HCT116 (cell line): ENCODE measurements at regions not wholly inside any gene's neighbourhood (a gene's known extent, or its start where the extent isn't known, plus 50 kb on each side); places are given as distances from the start of the nearest gene placed in this dataset.

Experiments
- ATAC-seq: fragments of 200-7000 bp; cut with Tn5 transposase; 2 replicates; pipeline ENCODE4 v1.9.1; 2020; ENCODE audit warnings: mild to moderate bottlenecking, moderate library complexity
- BruUV-seq: library from RNA; stranded (reverse); fragments of 400-500 nt; replicated peaks from 2 replicates; lab custom pipeline; 2021; lab: Mats Ljungman, UMichigan
- CTCF ChIA-PET: fragments of 300-600 bp; sonication (Branson Sonifier 250); formaldehyde crosslinking; loops from one replicate; lab custom pipeline; 2021; ENCODE audit warnings: antibody characterized with exemption; lab: Charles Lee
- POLR2A ChIA-PET: fragments of 300-600, 350-600 bp; sonication (Branson Sonifier 250); formaldehyde crosslinking; loops from one replicate; lab custom pipeline; 2021; ENCODE audit warnings: antibody characterized with exemption; lab: Charles Lee
- RAD21 ChIA-PET, 2 experiments: fragments of 300-600 bp; sonication (Branson Sonifier 250); formaldehyde crosslinking; loops; one replicate each; lab custom pipeline; 2023; ENCODE audit warnings: low total read pairs in 2 of 2; ENCODE audit not compliant: uncharacterized antibody in 2 of 2, unreplicated experiment in 2 of 2, low non-redundant PET in 1 of 2; lab: Charles Lee
- DNase-seq: peaks from one replicate; pipeline ENCODE4 v3.0.0-alpha.2; 2010; ENCODE audit warnings: low read depth, low spot score
- H2AFZ ChIP-seq: fragments of 200-600 bp; shearing (Covaris generic), sonication (generic); 2 replicates; pipeline ENCODE4 v1.6.1; 2017; ENCODE audit warnings: low read depth, mixed run types, mixed read lengths, antibody characterized with exemption, low read length; ENCODE audit not compliant: poor library complexity, severe bottlenecking
- H3K27ac ChIP-seq: 2 replicates; pipeline ENCODE4 v1.5.1; 2012; ENCODE audit warnings: low read depth, low read length
- H3K27me3 ChIP-seq: fragments of 200-600 bp; sonication (generic); 2 replicates; pipeline ENCODE4 v1.6.1; 2016; ENCODE audit warnings: mixed run types, low read length, mixed read lengths; ENCODE audit not compliant: insufficient read depth
- H3K36me3 ChIP-seq, 2 experiments: fragments of 200-500 bp in 1 of 2; fragments of 200-600 bp in 1 of 2; sonication (Bioruptor generic) in 1 of 2; sonication (generic) in 1 of 2; 2 replicates each; pipeline versions ENCODE4 v1.5.1 to v1.6.1; 2014 to 2016; ENCODE audit warnings: low read length in 2 of 2, inconsistent platforms in 1 of 2, mixed read lengths in 1 of 2, mixed run types in 1 of 2; ENCODE audit not compliant: insufficient read depth in 2 of 2, control insufficient read depth in 1 of 2
- H3K4me1 ChIP-seq, 2 experiments: fragments of 200-600 bp in 1 of 2; sonication (generic) in 1 of 2; 2 replicates each; pipeline versions ENCODE4 v1.5.1 to v1.6.1; 2012 to 2017; ENCODE audit warnings: low read length in 2 of 2, inconsistent platforms in 1 of 2, mild to moderate bottlenecking in 1 of 2, mixed read lengths in 1 of 2, mixed run types in 1 of 2, moderate library complexity in 1 of 2; ENCODE audit not compliant: insufficient read depth in 2 of 2, control insufficient read depth in 1 of 2
- H3K4me2 ChIP-seq: fragments of 200-600 bp; sonication (generic); 2 replicates; pipeline ENCODE4 v1.6.1; 2017; ENCODE audit warnings: mixed run types, low read length, mixed read lengths
- H3K4me3 ChIP-seq, 2 experiments: fragments of 200-600 bp in 1 of 2; sonication (generic) in 1 of 2; replicated peaks in 1 of 2; 2 replicates each; pipeline ENCODE4 v1.5.1; 2011 to 2016; ENCODE audit warnings: low read length in 2 of 2, control low read depth in 1 of 2, low read depth in 1 of 2, mild to moderate bottlenecking in 1 of 2, mixed read lengths in 1 of 2, mixed run types in 1 of 2
- H3K79me2 ChIP-seq: fragments of 200-600 bp; sonication (generic); 2 replicates; pipeline ENCODE4 v1.6.1; 2017; ENCODE audit warnings: mild to moderate bottlenecking, mixed run types, low read length, moderate library complexity, mixed read lengths; ENCODE audit not compliant: insufficient read depth
- H3K9ac ChIP-seq: fragments of 200-600 bp; sonication (generic); 2 replicates; pipeline ENCODE4 v1.6.1; 2016; ENCODE audit warnings: low read length, mixed read lengths
- H3K9me2 ChIP-seq: fragments of 200-600 bp; sonication (generic), shearing (Covaris generic); 2 replicates; pipeline ENCODE4 v1.6.1; 2017; ENCODE audit warnings: mixed run types, mild to moderate bottlenecking, moderate library complexity; ENCODE audit not compliant: insufficient read depth
- H3K9me3 ChIP-seq, 2 experiments: fragments of 200-500 bp in 1 of 2; fragments of 200-600 bp in 1 of 2; sonication (Bioruptor generic) in 1 of 2; sonication (generic) in 1 of 2; 2 replicates each; pipeline ENCODE4 v1.6.1; 2014 to 2017; ENCODE audit warnings: low read length in 2 of 2, mixed read lengths in 2 of 2, inconsistent platforms in 1 of 2, low read depth in 1 of 2, mild to moderate bottlenecking in 1 of 2, mixed run types in 1 of 2, moderate library complexity in 1 of 2; ENCODE audit not compliant: control insufficient read depth in 1 of 2, insufficient read depth in 1 of 2
- H4K20me1 ChIP-seq: fragments of 200-600 bp; sonication (generic), shearing (Covaris generic); 2 replicates; pipeline ENCODE4 v1.6.1; 2017; ENCODE audit warnings: mixed run types, mild to moderate bottlenecking, moderate library complexity; ENCODE audit not compliant: insufficient read depth
- ATF3 ChIP-seq: IDR thresholded peaks from 2 replicates; pipeline ENCODE4 v1.6.1; 2012
- CBX3 ChIP-seq: IDR thresholded peaks from 2 replicates; pipeline ENCODE4 v1.6.1; 2012; ENCODE audit warnings: low read depth
- EGR1 ChIP-seq: IDR thresholded peaks from 2 replicates; pipeline ENCODE4 v1.6.1; 2012; ENCODE audit warnings: low read depth
- EZH2 ChIP-seq: fragments of 200-600 bp; sonication (generic); IDR thresholded peaks from 2 replicates; pipeline ENCODE4 v1.6.1; 2017; ENCODE audit warnings: antibody characterized with exemption, mixed run types
- EZH2phosphoT487 ChIP-seq: fragments of 200-600 bp; IDR thresholded peaks from 2 replicates; pipeline ENCODE4 v1.6.1; 2018; ENCODE audit warnings: antibody characterized with exemption, borderline replicate concordance
- FOSL1 ChIP-seq: IDR thresholded peaks from 2 replicates; pipeline ENCODE4 v1.6.1; 2012; ENCODE audit warnings: low read depth
- JUND ChIP-seq: IDR thresholded peaks from 2 replicates; pipeline ENCODE4 v1.6.1; 2012
- MAX ChIP-seq: IDR thresholded peaks from 2 replicates; pipeline ENCODE4 v1.6.1; 2012
- POLR2A ChIP-seq: IDR thresholded peaks from 2 replicates; pipeline ENCODE4 v1.7.0; 2011; ENCODE audit warnings: borderline replicate concordance; ENCODE audit not compliant: insufficient read depth, insufficient read length; ENCODE audit errors: extremely low read depth
- POLR2AphosphoS5 ChIP-seq: IDR thresholded peaks from 2 replicates; pipeline ENCODE4 v1.6.1; 2011; ENCODE audit warnings: mild to moderate bottlenecking, low read depth, low read length, moderate library complexity
- RAD21 ChIP-seq: IDR thresholded peaks from 2 replicates; pipeline ENCODE4 v1.6.1; 2012; ENCODE audit warnings: low read depth, mild to moderate bottlenecking
- REST ChIP-seq: IDR thresholded peaks from 2 replicates; pipeline ENCODE4 v1.6.1; 2012; ENCODE audit warnings: low read depth
- SIN3A ChIP-seq: IDR thresholded peaks from 2 replicates; pipeline ENCODE4 v1.6.1; 2012; ENCODE audit warnings: low read depth
- SP1 ChIP-seq: IDR thresholded peaks from 2 replicates; pipeline ENCODE4 v1.6.1; 2012; ENCODE audit warnings: low read depth
- SRF ChIP-seq: IDR thresholded peaks from 2 replicates; pipeline ENCODE4 v1.6.1; 2012; ENCODE audit warnings: low read depth
- TCF7L2 ChIP-seq: IDR thresholded peaks from 2 replicates; pipeline ENCODE4 v1.7.0; 2011; ENCODE audit warnings: borderline replicate concordance, inconsistent platforms; ENCODE audit not compliant: insufficient read depth, insufficient read length; ENCODE audit errors: extremely low read depth
- YY1 ChIP-seq: IDR thresholded peaks from 2 replicates; pipeline ENCODE4 v1.6.1; 2011; ENCODE audit warnings: low read length, low read depth, moderate library complexity, mild to moderate bottlenecking; ENCODE audit not compliant: insufficient replicate concordance; ENCODE audit errors: extremely low read depth
- ZBTB33 ChIP-seq: IDR thresholded peaks from 2 replicates; pipeline ENCODE4 v1.6.1; 2011; ENCODE audit warnings: mild to moderate bottlenecking, low read length, moderate library complexity; ENCODE audit not compliant: insufficient replicate concordance; ENCODE audit errors: extremely low read depth
- ZNF274 ChIP-seq: fragments of 200-500 bp; sonication (Bioruptor generic); IDR thresholded peaks from 2 replicates; pipeline ENCODE4 v1.6.1; 2014; ENCODE audit warnings: mild to moderate bottlenecking, low read depth, low read length, inconsistent platforms
- intact Hi-C: fragments of 100-400 bp; cut with micrococcal nuclease; formaldehyde crosslinking; loops from 2 replicates; pipeline ENCODE4 v1.10.0; 2022
- TF ChIP-seq, protein P1 (sequence below), 3 experiments: fragments of 200-600 bp in 1 of 3; sonication (generic) in 1 of 3; IDR thresholded peaks in 2 of 3; conservative IDR thresholded peaks in 1 of 3; 2 replicates each; pipeline ENCODE4 v1.5.1; 2012 to 2017; ENCODE audit warnings: low read depth in 2 of 3, low read length in 2 of 3, antibody characterized with exemption in 1 of 3, borderline replicate concordance in 1 of 3, control low read depth in 1 of 3, mild to moderate bottlenecking in 1 of 3, mixed read lengths in 1 of 3, mixed run types in 1 of 3, moderate library complexity in 1 of 3; ENCODE audit not compliant: insufficient read depth in 1 of 3

GRCh38 chr9:26745111-26745510, 147.5 kb downstream of the CAAP1 start:
- Histone ChIP-seq H3K36me3 (no peaks in the 10 kb centered on the region), H3K4me2 (no peak overlapping the region), H3K9me2 (no peaks in the 10 kb centered on the region), H4K20me1 (no peaks in the 10 kb centered on the region), H3K27ac (no peak overlapping the region), H3K9me3 (no peaks in the 10 kb centered on the region), H3K79me2 (no peaks in the 10 kb centered on the region), H2AFZ (no peak overlapping the region), H3K4me1 (peaks cover 4 to 11% of the 10 kb centered on the region in 2 experiments; a peak in 2 of 4 replicates), H3K27me3 (no peaks in the 10 kb centered on the region), H3K4me3 (no peak overlapping the region), H3K9ac (no peak overlapping the region)
- BruUV-seq = no TSS peak
- no peak for ATAC-seq
- ChIA-PET POLR2A (no interaction called here), CTCF (no interaction called here), RAD21 (no interaction called here)
- no peak for DNase-seq
- intact Hi-C loops = loop anchor here (10.0 kb wide), 1 partner anchor 60 kb away; no protein-coding TSS in a partner anchor
- TF ChIP-seq JUND = no peak
- TF ChIP-seq YY1 = no peak
- TF ChIP-seq SIN3A = no peak
- no peak for TF ChIP-seq EZH2phosphoT487
- TF ChIP-seq, protein P1, sequence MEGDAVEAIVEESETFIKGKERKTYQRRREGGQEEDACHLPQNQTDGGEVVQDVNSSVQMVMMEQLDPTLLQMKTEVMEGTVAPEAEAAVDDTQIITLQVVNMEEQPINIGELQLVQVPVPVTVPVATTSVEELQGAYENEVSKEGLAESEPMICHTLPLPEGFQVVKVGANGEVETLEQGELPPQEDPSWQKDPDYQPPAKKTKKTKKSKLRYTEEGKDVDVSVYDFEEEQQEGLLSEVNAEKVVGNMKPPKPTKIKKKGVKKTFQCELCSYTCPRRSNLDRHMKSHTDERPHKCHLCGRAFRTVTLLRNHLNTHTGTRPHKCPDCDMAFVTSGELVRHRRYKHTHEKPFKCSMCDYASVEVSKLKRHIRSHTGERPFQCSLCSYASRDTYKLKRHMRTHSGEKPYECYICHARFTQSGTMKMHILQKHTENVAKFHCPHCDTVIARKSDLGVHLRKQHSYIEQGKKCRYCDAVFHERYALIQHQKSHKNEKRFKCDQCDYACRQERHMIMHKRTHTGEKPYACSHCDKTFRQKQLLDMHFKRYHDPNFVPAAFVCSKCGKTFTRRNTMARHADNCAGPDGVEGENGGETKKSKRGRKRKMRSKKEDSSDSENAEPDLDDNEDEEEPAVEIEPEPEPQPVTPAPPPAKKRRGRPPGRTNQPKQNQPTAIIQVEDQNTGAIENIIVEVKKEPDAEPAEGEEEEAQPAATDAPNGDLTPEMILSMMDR (IDR thresholded peaks at IDR 0.05 in 2 of 3, conservative IDR thresholded peaks at IDR 0.05 in 1 of 3; ENCODE audit: borderline replicate concordance in 1 of 3, insufficient read depth in 1 of 3, low read depth in 2 of 3, low read length in 2 of 3) = no peak
- TF ChIP-seq RAD21 = no peak
- TF ChIP-seq MAX = no peak
- TF ChIP-seq ZNF274 = no peak
- no peak for TF ChIP-seq SP1
- TF ChIP-seq EGR1 = no peak
- no peak for TF ChIP-seq REST
- TF ChIP-seq EZH2 = no peak
- no peak for TF ChIP-seq ATF3
- TF ChIP-seq TCF7L2 = no peak
- no peak for TF ChIP-seq CBX3
- TF ChIP-seq POLR2A = no peak
- no peak for TF ChIP-seq ZBTB33
- TF ChIP-seq SRF = no peak
- no peak for TF ChIP-seq POLR2AphosphoS5
- TF ChIP-seq FOSL1 = no peak
